ENCODE measurements at regions not wholly inside any gene's neighbourhood (a gene's known extent, or its start where the extent isn't known, plus 50 kb on each side); places are given as distances from the start of the nearest gene placed in this dataset.

DNA sequence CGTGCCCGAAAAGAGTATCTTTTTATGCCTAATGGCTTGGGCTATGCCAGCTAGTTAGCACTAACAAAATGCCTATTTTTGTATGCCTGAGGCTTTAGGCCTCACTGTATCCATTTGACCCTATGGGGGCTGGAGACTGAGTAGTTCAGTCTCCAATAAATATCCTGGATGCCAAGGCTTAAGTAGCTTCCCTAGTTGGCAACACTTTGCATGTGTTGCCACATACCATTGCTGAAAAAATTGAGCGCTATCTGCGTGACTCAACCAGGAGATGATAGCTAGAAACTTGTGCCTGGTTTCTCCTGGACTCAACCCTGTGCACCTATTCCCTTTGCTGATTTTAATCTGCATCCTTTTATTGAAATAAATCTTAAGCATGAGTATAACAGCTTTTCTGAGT is 58.4 kb upstream of the ATP2C1 start:
- Mint-ChIP-seq H3K4me3 (no peak overlapping the region), H3K27me3 (ENCODE audit: low read depth, poor library complexity) (no peaks in the 10 kb centered on the region), H3K4me1 (peaks cover 12% of the 10 kb centered on the region), H3K9me3 (peaks cover 12% of the 10 kb centered on the region), H3K36me3 (ENCODE audit: low read depth) (no peaks in the 10 kb centered on the region), H3K27ac (no peak overlapping the region)
- no peak for DNase-seq
- TF ChIP-seq, protein P1, sequence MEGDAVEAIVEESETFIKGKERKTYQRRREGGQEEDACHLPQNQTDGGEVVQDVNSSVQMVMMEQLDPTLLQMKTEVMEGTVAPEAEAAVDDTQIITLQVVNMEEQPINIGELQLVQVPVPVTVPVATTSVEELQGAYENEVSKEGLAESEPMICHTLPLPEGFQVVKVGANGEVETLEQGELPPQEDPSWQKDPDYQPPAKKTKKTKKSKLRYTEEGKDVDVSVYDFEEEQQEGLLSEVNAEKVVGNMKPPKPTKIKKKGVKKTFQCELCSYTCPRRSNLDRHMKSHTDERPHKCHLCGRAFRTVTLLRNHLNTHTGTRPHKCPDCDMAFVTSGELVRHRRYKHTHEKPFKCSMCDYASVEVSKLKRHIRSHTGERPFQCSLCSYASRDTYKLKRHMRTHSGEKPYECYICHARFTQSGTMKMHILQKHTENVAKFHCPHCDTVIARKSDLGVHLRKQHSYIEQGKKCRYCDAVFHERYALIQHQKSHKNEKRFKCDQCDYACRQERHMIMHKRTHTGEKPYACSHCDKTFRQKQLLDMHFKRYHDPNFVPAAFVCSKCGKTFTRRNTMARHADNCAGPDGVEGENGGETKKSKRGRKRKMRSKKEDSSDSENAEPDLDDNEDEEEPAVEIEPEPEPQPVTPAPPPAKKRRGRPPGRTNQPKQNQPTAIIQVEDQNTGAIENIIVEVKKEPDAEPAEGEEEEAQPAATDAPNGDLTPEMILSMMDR (IDR thresholded peaks at IDR 0.05), result no peak

DNA sequence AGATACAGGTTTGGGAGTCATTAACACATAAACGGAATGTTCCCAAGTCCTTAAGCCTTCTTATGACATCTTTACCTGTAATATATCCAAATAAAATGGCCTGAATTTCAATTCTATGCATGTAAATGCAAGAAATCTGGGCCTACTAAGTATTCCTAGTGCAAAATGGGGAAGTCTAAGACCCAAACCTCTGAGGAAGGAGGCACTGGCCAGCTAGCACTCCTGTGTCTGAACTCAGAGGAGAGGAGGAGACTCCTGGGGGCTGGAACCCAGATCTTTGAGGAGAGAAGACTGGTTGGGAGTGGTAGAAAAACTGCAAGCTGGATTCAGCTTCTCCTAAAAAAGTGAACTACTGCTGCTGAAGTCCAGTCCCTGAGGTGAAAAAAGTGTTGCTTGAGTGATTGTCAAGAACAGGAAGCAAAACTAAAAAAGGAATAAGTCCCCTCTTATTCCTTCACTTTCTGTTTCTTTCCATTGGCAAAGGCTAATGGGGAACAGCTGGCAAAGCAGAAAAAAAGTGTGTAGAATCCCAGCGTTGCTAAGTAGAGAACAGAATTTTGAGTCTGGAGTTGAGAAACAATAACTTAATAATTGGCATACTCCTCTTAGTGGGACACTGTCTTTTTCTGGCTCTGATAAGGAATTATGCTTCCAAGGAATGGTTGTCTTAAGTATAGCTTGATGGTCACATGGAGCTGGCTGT is 54.8 kb upstream of the ATP2C1 start:
- TF ChIP-seq, protein P1 (IDR thresholded peaks at IDR 0.05), result no peak

DNA sequence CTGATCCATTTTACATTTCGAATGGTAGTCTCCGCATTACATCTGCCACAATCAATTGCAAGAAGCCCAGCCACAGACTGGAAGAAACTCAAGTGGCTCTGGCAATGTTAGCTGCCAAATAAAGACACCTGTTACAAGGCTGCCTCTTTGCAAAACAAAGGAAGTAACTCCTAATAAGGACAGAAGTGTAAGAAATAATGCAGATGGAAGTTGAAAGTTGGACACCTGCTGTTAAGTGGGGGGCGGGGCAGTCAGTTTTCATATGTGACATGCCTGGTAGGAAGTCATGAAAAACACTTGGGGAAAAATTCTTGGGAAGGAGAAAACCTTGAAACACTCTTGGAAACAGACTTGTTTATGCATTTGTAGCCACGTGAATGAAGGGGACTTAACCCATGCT is 54.1 kb upstream of the ATP2C1 start:
- H3K4me3 Mint-ChIP-seq, result no peak overlapping the region
- no peak for DNase-seq
- H3K36me3 Mint-ChIP-seq (ENCODE audit: low read depth), result no peaks in the 10 kb centered on the region
- TF ChIP-seq, protein P1 (IDR thresholded peaks at IDR 0.05), result no peak
- no peak overlapping the region for H3K27ac Mint-ChIP-seq
- no peaks in the 10 kb centered on the region for H3K9me3 Mint-ChIP-seq
- H3K4me1 Mint-ChIP-seq, result no peaks in the 10 kb centered on the region
- no peaks in the 10 kb centered on the region for H3K27me3 Mint-ChIP-seq (ENCODE audit: low read depth, poor library complexity)

More for the DNA sequence above, 54.8 kb upstream of the ATP2C1 start:
- H3K27me3 Mint-ChIP-seq (ENCODE audit: low read depth, poor library complexity), result no peaks in the 10 kb centered on the region
- no peak overlapping the region for H3K27ac Mint-ChIP-seq
- no peaks in the 10 kb centered on the region for H3K9me3 Mint-ChIP-seq
- no peak for DNase-seq
- H3K4me1 Mint-ChIP-seq, result no peaks in the 10 kb centered on the region
- no peaks in the 10 kb centered on the region for H3K36me3 Mint-ChIP-seq (ENCODE audit: low read depth)
- no peak overlapping the region for H3K4me3 Mint-ChIP-seq

DNA sequence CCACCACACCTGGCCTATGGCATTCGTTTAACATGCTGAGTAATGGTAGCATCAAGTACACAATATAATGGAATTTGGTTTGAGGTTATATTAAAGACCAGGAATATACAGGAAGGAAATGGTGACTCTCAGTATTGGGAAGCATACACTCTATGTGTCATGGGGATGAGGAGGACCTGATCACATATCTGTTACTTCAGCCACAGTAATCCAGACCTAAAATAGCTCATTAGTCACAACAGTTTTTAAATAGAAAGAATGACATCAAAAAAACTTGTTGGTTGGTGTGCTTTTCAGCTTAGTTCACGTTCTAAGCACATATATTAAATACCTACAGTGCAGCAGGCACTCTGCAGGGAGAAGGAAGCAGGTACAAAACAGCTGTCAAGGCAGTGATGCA is 52.5 kb upstream of the ATP2C1 start:
- no peak overlapping the region for H3K4me3 Mint-ChIP-seq
- TF ChIP-seq, protein P1 (IDR thresholded peaks at IDR 0.05), result no peak
- H3K4me1 Mint-ChIP-seq, result no peaks in the 10 kb centered on the region
- no peak overlapping the region for H3K27ac Mint-ChIP-seq
- H3K9me3 Mint-ChIP-seq, result no peaks in the 10 kb centered on the region
- DNase-seq, result no peak
- peaks cover 4% of the 10 kb centered on the region for H3K27me3 Mint-ChIP-seq (ENCODE audit: low read depth, poor library complexity)
- H3K36me3 Mint-ChIP-seq (ENCODE audit: low read depth), result no peaks in the 10 kb centered on the region

DNA sequence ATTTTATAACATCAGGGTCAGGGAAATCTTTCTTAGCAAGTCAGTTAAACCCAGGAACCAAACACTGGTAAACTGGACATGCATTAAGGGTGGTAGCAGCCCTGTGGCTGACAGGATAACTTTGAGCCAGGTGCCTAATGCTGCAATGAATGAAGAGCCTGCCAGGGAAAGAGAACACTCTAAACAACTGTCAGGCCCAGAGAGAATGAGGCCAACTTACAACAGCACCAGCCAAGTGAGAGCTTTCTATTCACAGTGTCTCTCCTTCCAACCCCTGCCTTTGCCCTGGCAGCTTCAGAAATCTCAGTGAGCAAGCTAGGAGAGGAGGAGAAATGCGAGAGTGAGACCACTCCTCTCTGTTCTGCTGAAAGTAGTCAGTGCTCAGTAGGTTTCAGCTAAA is 50.4 kb upstream of the ATP2C1 start:
- TF ChIP-seq, protein P1 (IDR thresholded peaks at IDR 0.05), result no peak
- no peaks in the 10 kb centered on the region for H3K9me3 Mint-ChIP-seq
- peaks cover 4% of the 10 kb centered on the region for H3K27me3 Mint-ChIP-seq (ENCODE audit: low read depth, poor library complexity)
- no peaks in the 10 kb centered on the region for H3K4me1 Mint-ChIP-seq
- no peaks in the 10 kb centered on the region for H3K36me3 Mint-ChIP-seq (ENCODE audit: low read depth)
- DNase-seq, result no peak
- H3K4me3 Mint-ChIP-seq, result no peak overlapping the region
- no peak overlapping the region for H3K27ac Mint-ChIP-seq
